Endothelial cell of umbilical vein (primary cell): ENCODE measurements at regions not wholly inside any gene's neighbourhood (a gene's known extent, or its start where the extent isn't known, plus 50 kb on each side); places are given as distances from the start of the nearest gene placed in this dataset.

Experiments
- BruUV-seq: library from RNA; stranded (reverse); fragments of 400-500 nt; replicated peaks from 2 replicates; lab custom pipeline; 2021; lab: Mats Ljungman, UMichigan
- CTCF ChIA-PET: fragments of 300-600, 350-600 bp; sonication (Branson Sonifier 250); formaldehyde crosslinking; loops from one replicate; lab custom pipeline; 2021; ENCODE audit warnings: antibody characterized with exemption, inconsistent platforms; lab: Charles Lee
- POLR2A ChIA-PET: fragments of 300-600, 350-600 bp; sonication (Branson Sonifier 250); formaldehyde crosslinking; loops from one replicate; lab custom pipeline; 2021; ENCODE audit warnings: antibody characterized with exemption, inconsistent platforms; lab: Charles Lee
- DNase-seq: peaks from one replicate; pipeline ENCODE4 v3.0.0-alpha.2; 2011; ENCODE audit warnings: low read depth, low spot score
- FAIRE-seq: peaks from 2 replicates; lab custom pipeline; 2011; peaks lifted over from hg19 to GRCh38; lab: Jason Lieb, UNC
- H2AFZ ChIP-seq: 2 replicates; pipeline ENCODE4 v1.6.0; 2012; ENCODE audit warnings: low read depth, low read length, control low read depth, inconsistent platforms
- H3K27ac ChIP-seq: 2 replicates; pipeline ENCODE4 v1.5.1; 2011; ENCODE audit warnings: low read depth, mild to moderate bottlenecking, control low read depth, low read length, moderate library complexity; ENCODE audit not compliant: insufficient read depth
- H3K27me3 ChIP-seq, 2 experiments: 2 replicates each; pipeline versions ENCODE4 v1.6.0 to v1.6.1; 2011; ENCODE audit warnings: low read length in 2 of 2, mixed read lengths in 1 of 2; ENCODE audit not compliant: control insufficient read depth in 2 of 2, insufficient read depth in 2 of 2
- H3K36me3 ChIP-seq, 2 experiments: 2 replicates in 1 of 2; 3 replicates in 1 of 2; pipeline ENCODE4 v1.5.1; 2011; ENCODE audit warnings: low read length in 2 of 2, mild to moderate bottlenecking in 1 of 2, moderate library complexity in 1 of 2; ENCODE audit not compliant: control insufficient read depth in 2 of 2, insufficient read depth in 2 of 2; ENCODE audit errors: extremely low read depth in 1 of 2
- H3K4me1 ChIP-seq: 3 replicates; pipeline ENCODE4 v1.5.1; 2011; ENCODE audit warnings: mild to moderate bottlenecking, low read length; ENCODE audit not compliant: control insufficient read depth, insufficient read depth; ENCODE audit errors: extremely low read depth
- H3K4me2 ChIP-seq: 2 replicates; pipeline ENCODE4 v1.6.1; 2011; ENCODE audit warnings: low read length, control low read depth, mixed read lengths; ENCODE audit not compliant: insufficient read depth
- H3K4me3 ChIP-seq, 3 experiments: fragments of 200-600 bp in 1 of 3; sonication (generic), shearing (Covaris generic) in 1 of 3; replicated peaks in 1 of 3; 2 replicates each; pipeline ENCODE4 v1.5.1; 2011 to 2016; ENCODE audit warnings: control low read depth in 3 of 3, low read length in 3 of 3, mild to moderate bottlenecking in 2 of 3, inconsistent platforms in 1 of 3, low read depth in 1 of 3, moderate library complexity in 1 of 3; ENCODE audit not compliant: insufficient read depth in 1 of 3
- H3K79me2 ChIP-seq: 2 replicates; pipeline ENCODE4 v1.6.0; 2012; ENCODE audit warnings: low read length, inconsistent platforms; ENCODE audit not compliant: control insufficient read depth, insufficient read depth
- H3K9ac ChIP-seq: replicated peaks from 2 replicates; pipeline ENCODE3; 2011; ENCODE audit warnings: low read length, control low read depth; ENCODE audit not compliant: insufficient read depth; ENCODE audit errors: extremely low read depth
- H3K9me1 ChIP-seq: replicated peaks from 3 replicates; pipeline ENCODE4 v1.6.0; 2011; ENCODE audit warnings: mild to moderate bottlenecking, low read length; ENCODE audit not compliant: control insufficient read depth, insufficient read depth; ENCODE audit errors: extremely low read depth
- H3K9me3 ChIP-seq: replicated peaks from 2 replicates; pipeline ENCODE4 v1.5.1; 2012; ENCODE audit warnings: low read length, inconsistent platforms; ENCODE audit not compliant: control insufficient read depth, insufficient read depth
- H4K20me1 ChIP-seq: replicated peaks from 2 replicates; pipeline ENCODE3; 2011; ENCODE audit warnings: mild to moderate bottlenecking, low read length; ENCODE audit not compliant: control insufficient read depth, insufficient read depth; ENCODE audit errors: extremely low read depth
- EZH2 ChIP-seq: IDR thresholded peaks from 2 replicates; pipeline ENCODE4 v1.6.1; 2012; ENCODE audit warnings: borderline replicate concordance, low read depth, mild to moderate bottlenecking, moderate library complexity, low read length, inconsistent platforms; ENCODE audit not compliant: severe bottlenecking
- FOS ChIP-seq: IDR thresholded peaks from 2 replicates; pipeline ENCODE4 v1.6.1; 2011; ENCODE audit warnings: mild to moderate bottlenecking, low read length, moderate library complexity, borderline replicate concordance; ENCODE audit not compliant: insufficient read depth
- GATA2 ChIP-seq: IDR thresholded peaks from 2 replicates; pipeline ENCODE4 v1.7.0; 2011; ENCODE audit warnings: low read depth, mild to moderate bottlenecking, moderate library complexity, mixed read lengths, low read length; ENCODE audit not compliant: insufficient read length, insufficient read depth
- JUN ChIP-seq: IDR thresholded peaks from 2 replicates; pipeline ENCODE4 v1.6.1; 2011; ENCODE audit warnings: borderline replicate concordance, low read depth; ENCODE audit not compliant: insufficient read length, insufficient read depth
- MYC ChIP-seq: IDR thresholded peaks from one replicate; pipeline ENCODE4 v1.6.1; 2011; ENCODE audit warnings: mild to moderate bottlenecking, low read depth, low read length
- POLR2A ChIP-seq: IDR thresholded peaks from 2 replicates; pipeline ENCODE4 v1.6.1; 2012; ENCODE audit warnings: low read depth, mild to moderate bottlenecking, control low read depth, low read length
- POLR2AphosphoS5 ChIP-seq: IDR thresholded peaks from 2 replicates; pipeline ENCODE4 v1.6.1; 2012; ENCODE audit warnings: low read depth, mild to moderate bottlenecking, control low read depth, low read length, moderate library complexity; ENCODE audit not compliant: insufficient read depth
- dilution Hi-C: fragments of 300-500 bp; cut with MboI; formaldehyde crosslinking; loops from one replicate; pipeline ENCODE4 v1.15.0; 2019; ENCODE audit warnings: low sequenced_read_pairs; ENCODE audit not compliant: extremely low pct_ligation_motif_present
- intact Hi-C: fragments of 100-400 bp; cut with micrococcal nuclease; formaldehyde crosslinking; loops from one replicate; pipeline ENCODE4 v1.10.0; 2022
- TF ChIP-seq, protein P1 (sequence below), 2 donors: IDR thresholded peaks; 1 replicate in 1 of 2; 2 replicates in 1 of 2; pipeline ENCODE4 v1.5.1; 2011; ENCODE audit warnings: low read length in 2 of 2, mild to moderate bottlenecking in 2 of 2, moderate library complexity in 2 of 2, control low read depth in 1 of 2, inconsistent platforms in 1 of 2, low read depth in 1 of 2; ENCODE audit not compliant: insufficient read depth in 1 of 2; ENCODE audit errors: extremely low read depth in 1 of 2
- TF ChIP-seq, protein P2 (sequence below): IDR thresholded peaks from 2 replicates; pipeline ENCODE4 v1.6.1; 2011; ENCODE audit not compliant: insufficient read depth, insufficient read length

DNA sequence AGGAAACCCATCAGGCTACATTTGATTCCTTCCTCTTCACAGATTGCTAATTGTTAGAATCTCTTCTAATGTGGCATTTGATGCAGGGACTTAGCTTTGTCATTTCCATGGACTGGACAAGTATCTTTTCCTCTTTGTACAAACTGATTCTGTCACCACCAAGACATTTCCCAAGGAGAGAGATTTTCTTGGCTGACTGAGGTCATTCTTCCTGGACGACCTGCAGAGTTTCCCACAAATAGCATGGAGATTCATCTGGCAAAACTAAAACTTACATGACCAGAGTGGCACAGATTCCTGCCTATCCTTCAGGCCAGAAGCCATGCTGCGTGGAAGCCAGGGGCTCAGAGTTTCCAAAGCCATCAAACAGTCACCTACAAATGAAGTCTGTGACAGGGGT is 269.2 kb upstream of the LRTM1 start:
- POLR2A ChIA-PET: no interaction called here
- no peak overlapping the region for H2AFZ ChIP-seq

More for the DNA sequence above, 269.2 kb upstream of the LRTM1 start:
- Histone ChIP-seq H3K9ac (no peak overlapping the region), H3K9me3 (peaks cover 2% of the 10 kb centered on the region), H4K20me1 (no peaks in the 10 kb centered on the region), H3K4me1 (no peaks in the 10 kb centered on the region), H3K4me3 (no peak overlapping the region), H3K9me1 (no peaks in the 10 kb centered on the region), H3K4me2 (no peak overlapping the region), H3K36me3 (no peaks in the 10 kb centered on the region), H3K79me2 (no peaks in the 10 kb centered on the region), H3K27ac (no peak overlapping the region), H3K27me3 (no peaks in the 10 kb centered on the region)
- BruUV-seq: no TSS peak
- FAIRE-seq (no peak), DNase-seq (no peak)
- TF ChIP-seq, protein P1, sequence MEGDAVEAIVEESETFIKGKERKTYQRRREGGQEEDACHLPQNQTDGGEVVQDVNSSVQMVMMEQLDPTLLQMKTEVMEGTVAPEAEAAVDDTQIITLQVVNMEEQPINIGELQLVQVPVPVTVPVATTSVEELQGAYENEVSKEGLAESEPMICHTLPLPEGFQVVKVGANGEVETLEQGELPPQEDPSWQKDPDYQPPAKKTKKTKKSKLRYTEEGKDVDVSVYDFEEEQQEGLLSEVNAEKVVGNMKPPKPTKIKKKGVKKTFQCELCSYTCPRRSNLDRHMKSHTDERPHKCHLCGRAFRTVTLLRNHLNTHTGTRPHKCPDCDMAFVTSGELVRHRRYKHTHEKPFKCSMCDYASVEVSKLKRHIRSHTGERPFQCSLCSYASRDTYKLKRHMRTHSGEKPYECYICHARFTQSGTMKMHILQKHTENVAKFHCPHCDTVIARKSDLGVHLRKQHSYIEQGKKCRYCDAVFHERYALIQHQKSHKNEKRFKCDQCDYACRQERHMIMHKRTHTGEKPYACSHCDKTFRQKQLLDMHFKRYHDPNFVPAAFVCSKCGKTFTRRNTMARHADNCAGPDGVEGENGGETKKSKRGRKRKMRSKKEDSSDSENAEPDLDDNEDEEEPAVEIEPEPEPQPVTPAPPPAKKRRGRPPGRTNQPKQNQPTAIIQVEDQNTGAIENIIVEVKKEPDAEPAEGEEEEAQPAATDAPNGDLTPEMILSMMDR (IDR thresholded peaks at IDR 0.05; ENCODE audit: extremely low read depth in 1 of 2, insufficient read depth in 1 of 2, low read depth in 1 of 2, low read length in 2 of 2): no peak
- TF ChIP-seq MYC: no peak
- TF ChIP-seq FOS: no peak
- no peak for TF ChIP-seq JUN
- no peak for TF ChIP-seq POLR2A
- no peak for TF ChIP-seq GATA2
- TF ChIP-seq, protein P2, sequence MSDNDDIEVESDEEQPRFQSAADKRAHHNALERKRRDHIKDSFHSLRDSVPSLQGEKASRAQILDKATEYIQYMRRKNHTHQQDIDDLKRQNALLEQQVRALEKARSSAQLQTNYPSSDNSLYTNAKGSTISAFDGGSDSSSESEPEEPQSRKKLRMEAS: no peak
- TF ChIP-seq POLR2AphosphoS5: no peak
- no peak for TF ChIP-seq EZH2
- CTCF ChIA-PET: no interaction called here
- dilution Hi-C loops (no loop called here), intact Hi-C loops (no loop called here)
